Astrocyte of the cerebellum (primary cell): ENCODE measurements at regions not wholly inside any gene's neighbourhood (a gene's known extent, or its start where the extent isn't known, plus 50 kb on each side); places are given as distances from the start of the nearest gene placed in this dataset.

Experiments
- DNase-seq: peaks from one replicate; pipeline ENCODE4 v3.0.0-alpha.2; 2011; ENCODE audit warnings: low read depth
- H3K4me3 ChIP-seq: 2 replicates; pipeline ENCODE4 v1.5.1; 2011; ENCODE audit warnings: mild to moderate bottlenecking, low read depth, low read length, moderate library complexity
- CTCF ChIP-seq: IDR thresholded peaks from 2 replicates; pipeline ENCODE4 v1.5.1; 2012; ENCODE audit warnings: low read length, low read depth, moderate library complexity, mild to moderate bottlenecking; ENCODE audit errors: missing control alignments
- in situ Hi-C: cut with HindIII; loops from 2 replicates; pipeline ENCODE4 v1.10.0; 2017; ENCODE audit warnings: low sequenced_read_pairs

DNA sequence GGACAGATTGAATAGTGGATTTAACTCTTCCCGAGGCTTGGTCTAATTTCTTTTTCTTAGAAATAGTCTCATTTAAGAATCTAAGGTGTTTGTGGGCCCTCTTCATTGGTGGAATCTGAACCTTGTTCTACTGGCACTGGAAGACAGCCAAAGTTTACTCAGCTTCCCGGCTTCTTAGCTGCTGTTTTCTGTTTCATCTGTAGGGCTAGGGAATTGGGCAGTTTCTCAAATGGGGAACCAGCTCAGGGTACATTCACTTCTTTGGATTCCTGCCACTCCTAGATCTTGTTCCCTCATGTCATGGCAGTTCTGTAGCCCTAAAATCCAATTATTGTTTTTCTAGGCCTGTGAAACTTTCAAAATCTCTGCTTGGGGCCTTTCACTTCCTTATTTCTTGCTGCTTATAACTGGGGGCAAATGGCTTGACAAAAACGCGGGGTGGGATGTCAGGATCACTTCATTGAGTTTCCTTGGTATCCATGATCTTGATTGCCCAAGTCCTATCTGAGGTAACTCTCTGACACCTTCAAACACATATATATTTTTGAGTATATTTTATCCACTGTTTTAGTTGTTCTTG is 985.0 kb downstream of the C4orf33 start:
- DNase-seq: no peak
- in situ Hi-C loops: no loop called here
- no peak for TF ChIP-seq CTCF
- no peak overlapping the region for H3K4me3 ChIP-seq

- in situ Hi-C loops: no loop called here
- no peak for TF ChIP-seq CTCF
- no peak overlapping the region for H3K4me3 ChIP-seq
- no peak for DNase-seq
Observed at GRCh38 chr4:130090427-130090826, 994.5 kb downstream of the C4orf33 start.

DNA sequence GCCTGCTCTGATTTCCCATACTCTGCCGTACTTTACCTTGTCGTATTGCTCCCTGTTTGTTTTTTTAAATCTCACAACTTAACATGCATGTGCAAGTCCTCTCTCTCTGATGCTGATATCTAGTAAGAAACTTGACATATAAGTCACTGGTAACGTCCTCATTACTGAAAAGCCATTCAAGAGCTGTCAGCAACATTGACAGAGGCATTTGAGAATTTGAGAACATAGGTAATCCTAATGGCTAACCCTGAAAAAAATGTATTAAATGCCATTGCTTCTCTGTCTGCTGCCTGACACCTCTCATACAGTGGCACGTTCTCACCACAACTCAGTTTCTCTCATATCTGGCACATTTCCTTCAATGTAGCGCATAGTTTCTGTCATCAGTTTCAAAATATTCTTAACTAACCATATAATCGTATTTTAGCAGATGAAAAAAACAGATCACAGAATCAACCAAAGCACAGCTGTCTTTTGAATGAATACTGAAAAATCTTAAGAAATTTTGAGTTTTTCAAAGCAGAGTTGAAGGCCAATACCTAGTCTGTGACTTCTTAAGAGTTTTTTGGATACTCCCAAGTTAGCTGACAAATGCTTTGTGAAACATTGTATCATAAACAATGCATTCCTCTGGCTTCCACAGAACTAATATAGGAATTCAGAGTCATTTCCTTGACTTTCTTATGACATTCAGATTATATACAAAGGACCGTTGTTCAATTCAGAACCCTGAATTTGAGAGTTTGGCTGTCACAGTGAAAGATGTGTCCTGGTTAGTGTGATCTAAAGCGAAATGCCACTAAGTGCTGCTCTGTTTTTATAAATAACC is 996.4 kb downstream of the C4orf33 start:
- in situ Hi-C loops: no loop called here
- no peak for TF ChIP-seq CTCF
- H3K4me3 ChIP-seq: no peak overlapping the region
- no peak for DNase-seq

DNA sequence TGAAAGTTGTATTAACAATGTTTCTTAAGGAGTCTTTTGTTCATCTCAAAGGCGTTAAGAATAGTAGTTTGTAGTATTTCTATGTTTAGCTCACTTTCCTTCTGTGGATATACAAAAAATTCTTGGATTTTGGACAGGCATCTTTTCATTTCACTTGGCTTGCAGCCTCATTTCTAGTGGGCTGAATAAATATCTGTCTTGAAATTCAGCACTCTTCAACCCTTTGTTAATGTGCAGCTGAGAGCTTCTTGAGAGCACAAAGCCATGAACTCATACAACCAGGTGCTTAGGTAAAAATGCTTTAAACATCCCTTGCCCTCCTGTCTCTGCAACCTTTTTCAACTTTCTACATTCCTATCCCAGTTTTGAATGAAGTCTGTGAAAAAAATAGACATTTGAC is 1003.2 kb downstream of the C4orf33 start:
- no peak for TF ChIP-seq CTCF
- in situ Hi-C loops: no loop called here

DNA sequence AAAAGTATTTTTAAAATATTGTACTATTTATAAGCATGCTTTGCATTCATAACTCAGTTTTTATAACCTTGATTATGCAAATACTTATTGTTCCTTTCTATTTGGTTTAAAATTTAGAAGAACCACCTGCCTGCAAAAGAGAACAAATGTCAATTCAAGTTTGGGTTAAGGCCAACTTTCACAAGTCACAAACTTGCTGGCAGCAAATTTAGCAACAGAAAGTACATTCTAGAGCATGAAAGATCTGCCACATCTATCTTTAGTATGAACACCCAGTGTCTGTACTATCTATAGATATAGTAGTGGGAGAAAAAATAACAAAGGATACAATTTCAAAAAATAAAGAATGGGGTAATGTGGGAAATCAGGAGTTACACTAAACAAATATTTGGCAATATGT is 1014.2 kb downstream of the C4orf33 start:
- no peak for TF ChIP-seq CTCF
- DNase-seq: no peak
- in situ Hi-C loops: loop anchor here (10.0 kb wide), 1 partner anchor 295 kb away; no protein-coding TSS in a partner anchor
- no peak overlapping the region for H3K4me3 ChIP-seq

More for the DNA sequence above, 1003.2 kb downstream of the C4orf33 start:
- no peak for DNase-seq
- H3K4me3 ChIP-seq: no peak overlapping the region

DNA sequence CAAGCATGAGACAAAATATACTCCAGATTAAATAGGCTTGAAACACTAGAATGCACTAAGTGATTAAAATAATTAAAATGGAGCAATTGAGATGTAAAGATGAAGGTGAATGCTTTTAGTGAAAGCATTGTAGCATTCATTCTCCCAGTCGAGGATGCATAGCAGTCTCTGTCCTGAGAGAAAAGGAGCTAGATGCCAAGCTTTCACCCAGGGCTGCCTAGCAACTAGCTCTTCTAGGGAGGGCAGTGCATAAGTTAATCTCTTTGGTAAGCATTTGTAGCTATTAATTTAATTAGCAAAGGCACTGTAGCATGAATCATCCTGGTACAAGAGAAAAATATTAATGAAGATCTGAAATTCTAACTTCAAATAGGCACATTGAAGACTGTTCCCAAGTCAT is 1014.8 kb downstream of the C4orf33 start:
- DNase-seq: no peak
- in situ Hi-C loops: loop anchor here (10.0 kb wide), 1 partner anchor 294 kb away; no protein-coding TSS in a partner anchor
- H3K4me3 ChIP-seq: no peak overlapping the region
- no peak for TF ChIP-seq CTCF
